GM23248 (cell line): ENCODE measurements at regions not wholly inside any gene's neighbourhood (a gene's known extent, or its start where the extent isn't known, plus 50 kb on each side); places are given as distances from the start of the nearest gene placed in this dataset.

Source experiments
- EZH2 ChIP-seq: fragments of 200-600 bp; sonication (generic); IDR thresholded peaks from 2 replicates; pipeline ENCODE4 v1.6.1; 2018; ENCODE audit warnings: antibody characterized with exemption, mild to moderate bottlenecking; ENCODE audit not compliant: insufficient read depth, poor library complexity, severe bottlenecking
- EZH2phosphoT487 ChIP-seq: fragments of 200-600 bp; sonication (generic); IDR thresholded peaks from 2 replicates; pipeline ENCODE4 v1.6.1; 2018; ENCODE audit warnings: antibody characterized with exemption, moderate library complexity, mild to moderate bottlenecking, low read depth; ENCODE audit not compliant: insufficient read depth

- no peak for TF ChIP-seq EZH2phosphoT487
- no peak for TF ChIP-seq EZH2
These were observed 204.5 kb downstream of the ACKR3 start for GRCh38 chr2:236774171-236774570.
